Left renal cortex interstitium (tissue), 4 donors: ENCODE measurements at regions not wholly inside any gene's neighbourhood (a gene's known extent, or its start where the extent isn't known, plus 50 kb on each side); places are given as distances from the start of the nearest gene placed in this dataset.

Experiments
- DNase-seq, 4 donors: peaks; one replicate each; pipeline ENCODE4 v3.0.0-alpha.2; 2013; ENCODE audit warnings: low read depth in 4 of 4, low spot score in 2 of 4, missing footprints in 1 of 4

DNA sequence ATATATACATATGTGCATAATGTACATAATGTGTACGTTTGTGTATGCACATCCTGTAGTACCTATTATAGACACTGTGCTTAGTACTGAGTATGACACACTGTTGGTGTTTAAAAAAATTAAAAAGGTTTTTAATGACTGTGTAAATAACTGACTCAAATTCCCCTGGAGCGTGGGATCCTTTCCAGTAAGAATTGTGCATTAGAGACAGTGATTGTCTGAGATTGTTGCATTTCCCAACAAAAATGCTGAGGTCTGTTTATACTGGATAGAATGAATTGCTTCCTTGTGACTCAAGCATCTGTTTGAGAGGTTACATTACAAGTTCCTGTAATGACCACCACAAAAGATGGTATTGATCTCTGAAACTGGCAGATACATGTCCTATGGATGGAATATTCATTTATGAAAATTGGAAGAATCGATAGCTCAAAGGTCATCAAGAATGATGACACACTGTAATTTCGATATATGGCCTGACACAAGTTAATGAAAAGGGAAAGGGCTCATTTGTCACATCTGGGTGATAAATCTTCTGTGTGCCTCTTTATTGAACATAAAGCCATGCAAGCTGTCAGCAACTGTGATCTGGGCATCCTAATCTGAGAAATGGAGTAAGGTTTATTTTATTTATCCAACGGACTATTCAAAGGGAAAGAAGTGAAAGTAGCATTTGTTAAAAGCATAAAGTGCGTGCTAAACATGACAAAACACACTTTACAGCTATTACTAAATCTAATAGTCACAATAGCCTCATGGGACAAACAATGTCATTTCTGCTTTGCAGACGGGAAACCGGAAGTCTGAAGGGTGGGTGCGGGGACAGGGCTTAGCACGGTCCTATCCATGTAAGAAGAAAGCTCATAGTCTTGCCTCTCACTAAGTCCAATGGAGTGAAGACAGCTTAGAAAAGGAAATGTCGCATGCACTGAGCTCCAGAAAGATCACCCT is 228.8 kb downstream of the CDH11 start:
- DNase-seq: no peak

DNA sequence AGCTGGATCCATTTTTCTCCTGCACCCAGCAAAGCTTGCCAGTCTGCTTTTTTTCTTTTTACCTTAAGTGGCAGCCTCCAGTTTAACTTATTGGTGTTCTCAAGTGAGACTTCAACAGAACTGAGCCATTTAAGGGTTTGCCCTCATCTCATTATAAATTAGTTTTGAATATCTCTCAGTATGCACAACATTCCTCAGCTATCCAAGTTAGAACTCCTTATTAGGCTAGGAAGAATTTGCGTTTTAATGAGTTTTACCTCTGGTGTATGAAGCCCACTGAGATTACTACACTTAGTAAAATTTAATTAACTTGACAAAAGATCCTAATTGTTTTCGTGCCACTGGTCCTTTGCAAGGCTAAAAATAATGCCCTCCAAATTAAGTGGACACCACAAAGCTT is 232.4 kb downstream of the CDH11 start:
- DNase-seq: no peak

DNA sequence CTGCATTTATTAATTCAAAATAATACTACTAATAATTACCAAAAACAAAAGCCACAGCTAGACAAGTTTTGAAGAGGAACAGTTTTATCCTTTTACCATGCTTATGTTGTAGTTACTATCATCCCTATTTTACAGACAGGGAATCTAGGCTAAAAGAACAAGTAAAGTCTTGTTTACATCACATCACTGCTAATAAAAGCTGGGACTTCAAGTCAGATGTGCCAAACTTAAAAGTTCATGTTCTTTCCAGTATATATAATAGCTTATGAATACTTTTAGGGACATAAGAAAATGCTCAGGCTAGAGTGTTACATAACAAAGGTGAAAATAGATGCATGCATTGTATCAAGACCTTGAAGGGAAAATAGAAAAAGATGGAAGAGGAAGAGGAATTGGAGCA is 234.2 kb downstream of the CDH11 start:
- no peak for DNase-seq

DNA sequence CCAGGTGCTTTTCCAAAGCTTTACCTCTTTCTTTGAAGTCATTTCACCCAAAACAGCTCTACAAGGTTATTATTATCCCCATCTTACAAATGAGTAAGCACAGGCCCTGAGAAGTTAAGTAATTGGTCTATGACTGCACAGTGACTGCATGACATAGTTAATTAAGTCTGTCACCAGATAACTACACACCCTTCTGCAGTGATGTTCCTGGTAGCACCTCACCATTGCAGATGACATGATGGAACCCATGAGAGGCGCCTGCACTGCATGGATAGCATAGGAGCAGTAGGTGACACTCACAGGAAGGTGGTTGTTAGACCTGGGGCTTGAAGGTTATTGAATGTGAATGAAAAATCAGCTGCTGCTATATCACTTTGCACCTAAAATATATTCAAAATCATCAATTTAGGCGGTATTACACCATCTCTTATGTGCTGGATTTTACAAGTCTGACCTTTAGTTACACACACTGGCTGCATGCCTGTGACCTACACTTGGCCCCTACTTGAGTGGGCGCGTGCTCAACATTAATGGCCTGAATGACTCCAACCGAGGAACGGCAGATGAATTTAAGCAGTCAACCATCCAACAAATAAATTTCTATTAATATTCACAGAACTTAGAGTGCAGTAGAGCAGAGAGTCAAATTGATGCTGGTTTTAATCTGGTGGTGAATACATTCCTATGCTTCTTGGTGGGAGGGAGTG is 239.6 kb downstream of the CDH11 start:
- no peak for DNase-seq

DNA sequence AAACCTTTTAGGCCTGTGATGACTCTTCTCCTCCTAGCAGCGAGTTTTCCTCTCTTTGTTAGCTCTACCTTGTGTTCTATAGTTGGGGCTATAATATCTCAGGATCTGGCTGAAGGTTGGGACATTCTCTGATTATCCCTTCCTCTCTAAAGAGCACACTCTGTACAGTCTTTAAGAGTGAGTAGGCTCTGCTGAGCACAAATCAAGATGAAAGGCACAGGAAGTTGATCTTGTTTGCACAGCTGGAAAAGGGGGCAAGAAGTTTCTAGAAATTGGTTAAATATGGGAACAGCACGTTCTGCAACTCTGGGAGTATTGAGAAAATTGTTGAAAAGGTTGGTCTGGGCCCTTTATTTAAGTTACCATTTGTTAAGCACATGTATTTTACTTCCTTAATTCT is 240.9 kb downstream of the CDH11 start:
- no peak for DNase-seq

DNA sequence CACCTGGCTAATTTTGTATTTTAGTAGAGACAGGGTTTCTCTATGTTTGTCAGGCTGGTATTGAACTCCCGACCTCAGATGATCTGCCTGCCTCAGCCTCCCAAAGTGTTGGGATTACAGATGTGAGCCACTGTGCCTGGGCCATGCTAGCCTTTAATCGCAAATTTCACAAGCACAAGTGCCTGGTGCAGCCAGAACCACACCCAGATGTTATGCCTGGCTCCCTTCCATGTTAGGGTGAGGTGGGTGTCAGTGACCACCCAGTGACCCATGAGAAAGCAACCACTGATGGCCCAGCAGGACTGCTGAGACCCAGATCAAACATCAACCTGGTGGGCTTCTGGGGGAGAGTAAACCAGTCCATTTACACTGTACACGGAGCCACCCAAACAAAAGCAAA is 241.9 kb downstream of the CDH11 start:
- no peak for DNase-seq

DNA sequence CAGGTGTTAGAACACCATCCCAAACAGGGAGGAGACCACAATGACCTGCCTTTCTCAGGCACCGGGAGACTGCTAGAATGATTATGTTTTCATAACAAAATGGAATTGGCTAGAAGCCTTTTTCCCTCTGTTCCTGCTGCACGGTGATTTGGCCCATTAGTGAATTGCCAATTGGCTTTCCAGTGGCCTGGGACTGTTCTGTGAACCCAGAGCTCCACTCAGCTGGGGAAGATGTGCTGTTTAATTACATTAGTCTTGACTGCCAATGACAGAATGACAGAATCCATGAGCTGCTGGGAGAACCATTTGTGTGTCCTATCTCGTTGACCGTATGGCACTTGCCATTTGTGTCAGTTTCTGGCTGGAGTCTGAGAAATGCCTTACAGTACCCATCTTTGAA is 242.9 kb downstream of the CDH11 start:
- no peak for DNase-seq

DNA sequence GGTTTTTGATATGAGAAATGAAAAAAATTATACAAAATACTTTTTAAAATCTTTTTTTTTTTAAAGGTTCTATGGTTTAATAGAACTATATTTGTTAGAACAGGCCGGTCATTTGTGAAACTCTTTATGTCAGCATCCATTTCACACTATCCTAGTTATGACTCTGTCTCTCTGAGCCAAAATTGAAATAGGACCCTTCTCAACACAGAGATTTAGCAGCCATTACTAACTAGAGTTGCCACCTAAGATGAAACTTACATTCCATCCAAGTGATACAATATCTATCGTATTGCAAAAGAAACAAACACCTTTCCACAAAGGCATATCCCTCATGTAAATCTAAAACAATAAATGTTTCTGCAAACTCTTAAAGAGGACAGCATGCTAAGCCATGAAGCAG is 249.8 kb downstream of the CDH11 start:
- no peak for DNase-seq

DNA sequence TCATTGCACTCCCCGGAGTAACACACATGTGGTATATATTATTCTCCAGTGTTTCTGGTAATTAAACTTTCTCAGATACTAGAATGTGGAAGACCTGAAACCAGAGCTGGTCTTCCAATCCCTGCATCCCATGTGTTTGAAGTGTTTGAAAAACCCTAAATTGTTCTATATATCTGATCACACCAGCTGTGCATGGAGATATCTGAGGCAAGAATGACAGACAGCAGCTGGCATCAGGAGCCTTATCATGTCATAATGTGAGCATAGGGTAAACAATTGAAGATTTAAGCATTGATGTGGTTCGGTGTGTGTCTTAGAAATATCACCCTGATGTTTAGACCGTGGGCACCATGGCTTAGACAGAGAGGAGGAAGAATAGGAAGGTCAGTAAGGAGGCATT is 251.0 kb downstream of the CDH11 start:
- DNase-seq: no peak

DNA sequence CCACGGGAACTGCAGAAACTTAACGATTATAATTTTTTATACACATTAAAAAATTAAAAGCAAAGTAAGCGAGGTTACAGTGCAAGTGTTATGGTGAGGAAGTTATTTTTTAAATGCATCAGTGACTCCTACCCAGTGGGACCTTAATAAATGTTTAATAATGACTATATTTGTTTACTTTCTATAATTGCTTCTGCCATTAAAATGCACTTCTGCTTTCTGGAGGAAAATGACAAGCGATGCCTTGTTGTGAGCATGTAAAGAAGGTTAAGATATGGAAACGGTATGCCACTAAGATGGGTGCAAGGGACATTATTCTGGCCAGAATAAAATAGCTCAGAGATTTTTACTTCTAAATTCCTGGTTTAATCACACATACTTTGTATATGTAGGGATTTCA is 252.1 kb downstream of the CDH11 start:
- DNase-seq: no peak

DNA sequence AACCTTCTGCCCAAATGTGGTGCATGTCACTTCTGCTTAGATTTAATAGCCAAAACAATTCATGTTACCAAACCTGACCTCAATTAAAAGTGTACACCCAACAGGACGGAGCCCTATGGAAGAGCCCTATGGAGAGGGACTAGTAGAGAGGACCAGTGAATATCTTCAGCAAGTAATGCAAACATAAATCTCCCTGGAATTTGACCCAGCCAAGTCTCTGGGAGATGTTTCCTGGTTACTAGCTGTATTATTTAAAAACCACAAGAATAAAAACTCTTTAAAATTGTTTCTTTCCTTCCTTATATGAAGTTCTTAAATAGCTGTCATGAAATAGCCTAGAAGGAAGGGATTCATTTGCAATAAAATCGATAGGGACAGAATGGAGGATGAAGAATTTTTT is 255.8 kb downstream of the CDH11 start:
- no peak for DNase-seq

DNA sequence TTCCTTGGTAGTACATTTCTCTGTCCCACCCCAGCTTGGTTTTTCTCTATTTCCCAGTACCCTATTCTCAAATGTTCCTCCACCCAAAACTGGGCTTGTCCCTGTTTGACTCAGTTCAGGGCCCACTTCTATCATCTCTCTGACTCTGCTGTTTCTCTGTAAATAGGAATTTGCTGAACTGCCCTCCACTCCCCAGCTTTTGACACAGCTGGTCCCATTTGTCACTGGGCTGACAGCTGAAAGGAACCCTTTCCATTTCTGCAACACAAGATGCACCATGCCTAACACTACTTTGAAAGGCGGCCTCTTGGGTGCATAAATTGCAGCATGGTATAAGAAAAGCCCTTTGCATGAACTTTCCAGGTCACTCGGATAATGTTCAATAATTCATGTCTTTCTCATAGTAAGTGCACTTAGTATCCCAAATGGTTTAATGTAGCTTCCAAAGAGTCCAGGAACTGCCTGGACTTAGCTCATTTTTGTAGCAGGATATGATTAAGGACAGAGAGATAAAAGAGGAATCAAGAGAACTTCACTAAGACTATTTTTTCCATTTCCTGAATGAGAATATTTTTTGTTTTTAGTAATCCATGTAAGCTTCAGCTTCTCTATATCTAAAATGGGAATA is 256.7 kb downstream of the CDH11 start:
- peak in 1 of 4 donors; percentile 27 for DNase-seq

DNA sequence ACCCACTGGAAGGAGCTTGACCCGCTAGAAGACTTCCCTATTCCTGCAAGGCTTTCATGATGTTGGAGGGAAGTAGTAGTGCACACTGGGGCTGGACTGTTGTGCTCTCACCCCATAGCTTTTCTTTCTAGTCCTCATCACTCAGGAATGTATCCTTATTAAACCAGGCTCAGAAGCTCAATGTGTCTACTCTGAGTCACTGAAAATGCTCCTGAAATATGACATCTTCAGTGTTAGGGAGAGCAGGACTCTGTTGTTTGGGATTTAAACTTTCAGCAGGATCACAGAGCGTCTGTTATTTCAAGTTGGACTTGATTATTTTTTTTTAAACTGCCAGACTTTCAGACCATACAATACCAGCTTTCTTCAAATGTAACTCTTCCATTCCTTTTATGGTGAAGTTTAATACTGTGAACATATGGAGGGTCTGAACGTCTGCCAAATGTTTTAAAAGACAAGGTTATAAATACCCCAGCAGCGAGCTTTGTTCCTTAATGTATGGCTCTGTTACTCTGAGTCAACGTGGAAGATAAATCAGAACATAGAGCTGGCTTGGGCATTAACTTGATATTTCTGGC is 257.5 kb downstream of the CDH11 start:
- DNase-seq: peak; percentile 32 to 69 (median 52)

DNA sequence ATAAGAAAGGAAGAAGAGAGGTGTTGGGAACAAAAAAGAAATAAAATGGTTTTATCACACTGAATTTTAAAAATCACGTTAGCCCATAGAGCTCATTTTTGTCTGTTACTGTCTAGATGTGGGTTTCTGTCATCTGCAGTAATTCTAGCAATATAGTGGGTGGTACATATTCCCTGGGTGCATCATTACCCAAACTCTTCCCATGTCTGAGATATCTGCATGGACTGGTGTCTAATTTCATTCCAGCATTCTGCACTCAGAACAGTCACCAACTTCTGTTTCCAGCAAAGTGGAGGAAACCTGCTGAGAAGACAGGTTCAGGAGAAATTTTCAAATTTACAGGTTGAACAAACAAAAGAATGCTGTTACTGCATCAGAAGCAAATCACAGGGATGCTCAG is 263.8 kb downstream of the CDH11 start:
- no peak for DNase-seq

DNA sequence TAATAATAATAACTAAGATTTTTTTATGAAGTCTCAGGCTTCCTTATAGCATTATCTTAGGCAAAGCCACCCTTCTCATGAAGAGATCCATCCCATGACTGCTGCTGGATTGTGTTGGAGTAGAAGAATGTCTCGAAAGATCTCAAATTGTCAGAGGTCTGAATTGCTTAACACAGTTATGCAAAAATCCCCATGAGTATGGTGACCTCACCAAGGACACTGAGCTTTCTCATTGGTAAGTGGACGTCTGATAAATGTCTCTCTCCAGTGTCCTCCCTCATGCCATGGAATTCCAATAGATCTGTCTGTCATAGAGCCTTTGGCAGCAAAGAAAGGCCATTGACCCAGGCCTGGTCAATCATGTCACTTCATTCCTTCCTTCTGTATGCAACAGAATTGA is 264.5 kb downstream of the CDH11 start:
- DNase-seq: no peak

DNA sequence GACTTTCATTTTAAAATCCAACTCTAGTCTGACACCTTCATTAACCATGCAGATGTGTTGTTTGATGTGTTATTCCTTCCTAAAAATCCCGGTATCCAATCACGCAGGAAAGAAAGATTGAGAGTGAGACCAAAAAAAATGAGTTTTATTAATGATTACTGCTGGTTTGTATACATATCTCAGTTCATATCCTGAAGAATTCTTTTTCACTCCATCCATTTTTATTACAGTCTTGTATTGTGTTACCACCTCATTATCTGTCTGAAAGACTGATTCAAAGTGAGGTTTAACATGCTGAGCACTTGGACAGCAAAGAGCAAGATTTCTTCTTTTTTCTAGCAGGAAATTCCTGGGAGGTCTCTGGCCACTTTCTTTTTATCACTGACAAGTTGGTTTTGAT is 268.3 kb downstream of the CDH11 start:
- no peak for DNase-seq

DNA sequence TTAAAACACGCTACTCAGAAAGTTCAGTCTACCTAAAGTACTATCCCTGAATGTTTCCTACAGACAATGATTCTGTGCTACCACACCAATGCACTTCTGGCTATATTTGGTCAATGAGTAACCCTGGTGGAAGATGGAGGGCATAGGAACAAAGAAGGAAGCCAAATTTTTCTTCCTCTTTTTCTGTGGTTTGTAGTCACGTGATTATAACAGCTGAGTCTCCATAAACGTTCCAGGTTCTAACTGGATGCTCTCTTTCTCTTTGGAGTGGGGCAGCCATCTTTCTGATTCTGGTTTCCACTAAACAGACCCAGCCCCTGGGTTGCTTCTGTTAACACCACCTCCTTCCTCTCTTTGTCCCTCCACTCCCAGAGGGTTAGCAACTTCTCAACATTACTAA is 274.9 kb downstream of the CDH11 start:
- no peak for DNase-seq

DNA sequence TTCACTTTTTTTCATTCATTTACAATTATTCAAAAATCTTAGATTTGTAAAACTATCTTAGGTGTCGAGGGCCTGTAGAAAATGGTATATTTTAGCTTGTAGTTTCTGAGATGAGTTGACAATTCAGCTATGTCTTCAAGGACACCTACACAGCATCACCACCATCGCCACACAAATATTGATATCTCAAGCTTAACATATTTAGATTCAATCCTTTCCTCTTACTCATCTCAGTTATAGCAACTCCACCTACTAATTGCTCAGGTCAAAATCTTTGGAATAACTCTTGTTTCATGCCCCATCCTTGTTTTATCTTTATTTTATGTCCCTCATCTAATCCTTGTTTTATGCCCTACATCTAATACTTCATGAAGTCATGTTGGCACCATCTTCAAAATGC is 276.8 kb downstream of the CDH11 start:
- no peak for DNase-seq

DNA sequence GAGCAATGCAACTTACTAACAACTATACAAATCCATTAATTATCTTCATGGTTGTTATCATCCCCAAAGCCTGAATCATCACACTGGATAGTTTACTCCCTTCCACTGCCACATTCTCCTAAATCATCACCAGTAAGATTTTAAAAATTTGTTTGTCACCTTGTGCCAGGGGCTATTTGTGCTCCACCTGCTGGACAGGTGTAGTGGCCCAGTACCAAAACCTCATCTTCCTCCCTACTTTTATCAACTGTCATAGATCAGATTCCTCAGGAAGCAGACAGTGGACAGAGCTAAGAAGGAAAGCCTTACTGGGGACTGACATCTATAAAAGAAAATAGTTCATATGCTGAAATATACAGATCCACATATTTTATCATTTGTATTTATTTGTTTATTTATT is 280.4 kb downstream of the CDH11 start:
- DNase-seq: no peak

DNA sequence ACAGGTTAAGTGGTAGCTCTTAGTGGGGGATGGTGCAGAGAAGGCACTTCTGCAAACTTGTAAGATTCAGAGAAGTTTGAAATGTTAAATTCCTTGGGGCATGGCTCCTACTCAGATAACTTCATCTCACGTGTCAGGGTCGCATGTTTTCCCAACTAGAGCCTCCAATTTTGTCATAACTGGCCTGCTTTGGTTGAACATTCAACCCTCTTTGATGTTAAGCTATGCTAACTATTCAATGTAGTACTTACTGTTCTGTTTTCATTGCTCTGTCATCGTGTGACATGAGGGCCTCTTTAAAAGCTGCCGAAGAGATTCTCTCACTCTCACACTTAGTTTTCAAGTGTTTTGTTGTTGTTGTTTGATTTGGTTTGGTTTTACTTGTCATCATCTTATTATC is 280.8 kb downstream of the CDH11 start:
- no peak for DNase-seq

DNA sequence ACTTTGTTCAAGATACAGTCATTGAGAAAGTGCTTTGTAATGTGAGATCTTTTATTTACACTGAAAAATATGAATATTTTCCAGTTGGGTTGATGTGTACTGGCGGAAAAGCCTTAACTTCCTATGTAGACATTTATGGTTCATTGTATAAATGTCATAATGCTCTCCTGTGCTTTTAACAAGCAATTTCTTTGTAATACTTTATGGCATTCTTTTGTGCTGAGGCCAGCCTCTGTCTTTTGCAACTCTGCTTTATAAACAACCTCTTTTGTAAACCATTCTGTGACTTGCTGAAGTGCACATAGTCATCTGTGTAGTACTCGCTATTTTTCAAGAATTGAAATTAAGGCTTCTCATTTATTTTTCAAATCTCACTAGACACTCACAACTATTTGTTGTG is 291.2 kb downstream of the CDH11 start:
- no peak for DNase-seq
